Suprapubic skin (tissue), 4 donors: ENCODE measurements at regions not wholly inside any gene's neighbourhood (a gene's known extent, or its start where the extent isn't known, plus 50 kb on each side); places are given as distances from the start of the nearest gene placed in this dataset.

Experiments
- EP300 ChIP-seq: sonication (generic); formaldehyde crosslinking; IDR thresholded peaks from one replicate; pipeline ENCODE4 v1.6.1; 2017; ENCODE audit warnings: antibody characterized with exemption
- POLR2A ChIP-seq, 2 donors: fragments of 450-650 bp; IDR thresholded peaks; one replicate each; pipeline ENCODE4 v1.6.1; 2017; ENCODE audit warnings: antibody characterized with exemption in 2 of 2, mild to moderate bottlenecking in 2 of 2, moderate library complexity in 2 of 2
- POLR2AphosphoS5 ChIP-seq, 3 donors: sonication (generic); formaldehyde crosslinking; IDR thresholded peaks; one replicate each; pipeline ENCODE4 v1.6.1; 2017; ENCODE audit warnings: antibody characterized with exemption in 3 of 3
- TF ChIP-seq, protein P1 (sequence below), 2 donors: fragments of 200-600 bp in 1 of 2; fragments of 450-650 bp in 1 of 2; sonication (generic) in 1 of 2; IDR thresholded peaks; one replicate each; pipeline ENCODE4 v1.5.1; 2016 to 2019; ENCODE audit warnings: antibody characterized with exemption in 2 of 2, mild to moderate bottlenecking in 1 of 2, moderate library complexity in 1 of 2

DNA sequence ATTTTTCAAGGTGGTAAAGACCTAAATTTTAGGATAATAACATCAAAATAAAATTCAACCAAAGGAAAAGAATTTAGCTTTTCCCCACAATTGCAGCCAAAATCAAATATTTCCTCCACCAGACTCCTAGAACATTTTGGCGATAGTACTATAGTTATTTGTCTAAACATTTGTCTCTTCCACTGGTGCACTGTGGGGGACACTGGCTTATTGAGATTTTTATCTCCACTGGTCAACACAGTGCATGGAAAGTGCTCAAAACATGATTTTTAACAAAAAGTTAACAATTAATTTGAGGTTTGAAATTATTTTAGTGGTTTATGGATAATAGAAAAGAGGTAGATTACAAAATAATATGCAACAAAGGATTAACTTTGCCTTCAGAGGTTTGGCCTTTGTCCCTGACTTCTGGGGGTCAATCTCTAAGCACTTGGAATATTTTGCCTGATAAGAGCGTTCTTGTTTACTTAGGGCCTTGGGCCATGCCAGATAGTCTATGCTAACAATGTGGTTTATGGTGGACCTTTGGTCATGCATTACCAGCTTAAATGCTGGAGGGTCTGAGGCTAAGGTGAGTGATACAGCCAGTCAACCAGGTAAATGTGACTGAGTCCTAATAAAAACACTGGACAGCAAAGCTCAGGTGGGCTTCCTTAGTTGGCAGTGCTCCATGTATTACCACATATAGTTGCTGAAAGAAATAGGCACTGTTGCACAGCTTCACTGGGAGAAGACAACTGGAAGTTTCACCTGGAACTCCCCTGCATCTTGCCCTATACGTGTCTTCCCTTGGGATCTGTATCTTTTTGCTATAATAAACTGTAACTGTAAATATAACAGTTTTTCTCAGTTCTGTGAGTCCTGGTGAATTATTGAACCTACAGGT, 67.2 kb upstream of the SATB2 start:
- TF ChIP-seq POLR2AphosphoS5 (IDR thresholded peaks at IDR 0.05) (no peak), EP300 (no peak), POLR2A (IDR thresholded peaks at IDR 0.05) (no peak)
- TF ChIP-seq, protein P1, sequence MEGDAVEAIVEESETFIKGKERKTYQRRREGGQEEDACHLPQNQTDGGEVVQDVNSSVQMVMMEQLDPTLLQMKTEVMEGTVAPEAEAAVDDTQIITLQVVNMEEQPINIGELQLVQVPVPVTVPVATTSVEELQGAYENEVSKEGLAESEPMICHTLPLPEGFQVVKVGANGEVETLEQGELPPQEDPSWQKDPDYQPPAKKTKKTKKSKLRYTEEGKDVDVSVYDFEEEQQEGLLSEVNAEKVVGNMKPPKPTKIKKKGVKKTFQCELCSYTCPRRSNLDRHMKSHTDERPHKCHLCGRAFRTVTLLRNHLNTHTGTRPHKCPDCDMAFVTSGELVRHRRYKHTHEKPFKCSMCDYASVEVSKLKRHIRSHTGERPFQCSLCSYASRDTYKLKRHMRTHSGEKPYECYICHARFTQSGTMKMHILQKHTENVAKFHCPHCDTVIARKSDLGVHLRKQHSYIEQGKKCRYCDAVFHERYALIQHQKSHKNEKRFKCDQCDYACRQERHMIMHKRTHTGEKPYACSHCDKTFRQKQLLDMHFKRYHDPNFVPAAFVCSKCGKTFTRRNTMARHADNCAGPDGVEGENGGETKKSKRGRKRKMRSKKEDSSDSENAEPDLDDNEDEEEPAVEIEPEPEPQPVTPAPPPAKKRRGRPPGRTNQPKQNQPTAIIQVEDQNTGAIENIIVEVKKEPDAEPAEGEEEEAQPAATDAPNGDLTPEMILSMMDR (IDR thresholded peaks at IDR 0.05), result no peak
